SK-N-SH (cell line): ENCODE measurements at regions not wholly inside any gene's neighbourhood (a gene's known extent, or its start where the extent isn't known, plus 50 kb on each side); places are given as distances from the start of the nearest gene placed in this dataset.

ENCODE experiments used
- CTCF ChIA-PET: fragments of 300-600, 350-600 bp; formaldehyde crosslinking; extraction: SDS; loops from one replicate; lab custom pipeline; 2021; lab: Yijun Ruan, JAX
- POLR2A ChIA-PET: fragments of 350-600 bp; sonication (Branson Sonifier 250); formaldehyde crosslinking; extraction: SDS; loops from one replicate; lab custom pipeline; 2020; ENCODE audit warnings: antibody characterized with exemption, inconsistent platforms; lab: Yijun Ruan, JAX
- DNase-seq: peaks from one replicate; pipeline ENCODE4 v3.0.0; 2012
- H2AFZ ChIP-seq: fragments of 200-600 bp; sonication (generic); 2 replicates; pipeline ENCODE4 v1.8.1; 2016; ENCODE audit warnings: antibody characterized with exemption, mild to moderate bottlenecking, low read depth
- H3F3A ChIP-seq: fragments of 200-600 bp; sonication (generic); replicated peaks from 2 replicates; pipeline ENCODE3; 2016; ENCODE audit warnings: antibody characterized with exemption, mild to moderate bottlenecking; ENCODE audit not compliant: insufficient read depth
- H3K27ac ChIP-seq, 2 experiments: fragments of 200-500 bp in 1 of 2; fragments of 200-600 bp in 1 of 2; sonication (Bioruptor generic) in 1 of 2; sonication (generic), shearing (Covaris generic) in 1 of 2; 2 replicates each; pipeline versions ENCODE4 v1.5.1 to v1.6.1; 2014 to 2016; ENCODE audit warnings: low read depth in 2 of 2, inconsistent platforms in 1 of 2, low read length in 1 of 2, mild to moderate bottlenecking in 1 of 2, mixed read lengths in 1 of 2
- H3K27me3 ChIP-seq: fragments of 200-600 bp; sonication (generic), shearing (Covaris generic); 2 replicates; pipeline ENCODE4 v1.6.1; 2016; ENCODE audit warnings: mixed run types; ENCODE audit not compliant: insufficient read depth
- H3K36me3 ChIP-seq, 2 experiments: fragments of 200-500 bp in 1 of 2; fragments of 200-600 bp in 1 of 2; sonication (Bioruptor generic) in 1 of 2; sonication (generic) in 1 of 2; replicated peaks in 1 of 2; 2 replicates each; pipeline versions ENCODE3 to v1.5.1; 2014 to 2016; ENCODE audit warnings: low read length in 1 of 2, mild to moderate bottlenecking in 1 of 2; ENCODE audit not compliant: insufficient read depth in 2 of 2, control insufficient read depth in 1 of 2
- H3K4me1 ChIP-seq, 2 experiments: fragments of 200-500 bp in 1 of 2; fragments of 200-600 bp in 1 of 2; sonication (Bioruptor generic) in 1 of 2; sonication (generic), shearing (Covaris generic) in 1 of 2; 2 replicates each; pipeline versions ENCODE4 v1.5.1 to v1.6.1; 2014 to 2016; ENCODE audit warnings: low read depth in 1 of 2, low read length in 1 of 2, mixed run types in 1 of 2; ENCODE audit not compliant: insufficient read depth in 2 of 2, control insufficient read depth in 1 of 2
- H3K4me2 ChIP-seq: fragments of 200-600 bp; sonication (generic), shearing (Covaris generic); 2 replicates; pipeline ENCODE4 v1.6.1; 2017; ENCODE audit warnings: mixed run types
- H3K4me3 ChIP-seq, 2 experiments: fragments of 200-500 bp in 1 of 2; fragments of 200-600 bp in 1 of 2; sonication (Bioruptor generic) in 1 of 2; sonication (generic), shearing (Covaris generic) in 1 of 2; 2 replicates each; pipeline versions ENCODE4 v1.5.1 to v1.8.1; 2014 to 2016; ENCODE audit warnings: low read depth in 2 of 2, inconsistent platforms in 1 of 2, low read length in 1 of 2, mild to moderate bottlenecking in 1 of 2, mixed read lengths in 1 of 2, moderate library complexity in 1 of 2
- H3K79me2 ChIP-seq: fragments of 200-600 bp; sonication (generic); 2 replicates; pipeline ENCODE4 v1.8.1; 2017; ENCODE audit warnings: mild to moderate bottlenecking; ENCODE audit not compliant: insufficient read depth
- H3K9ac ChIP-seq: fragments of 200-600 bp; sonication (generic); 2 replicates; pipeline ENCODE4 v1.6.1; 2017; ENCODE audit warnings: mixed run types
- H3K9me2 ChIP-seq: fragments of 200-600 bp; sonication (generic); 2 replicates; pipeline ENCODE4 v1.6.1; 2017; ENCODE audit warnings: mixed run types
- H3K9me3 ChIP-seq: fragments of 200-600 bp; sonication (generic); 2 replicates; pipeline ENCODE4 v1.6.1; 2017; ENCODE audit warnings: mixed run types, mild to moderate bottlenecking, moderate library complexity
- H4K20me1 ChIP-seq: fragments of 200-600 bp; sonication (generic); 2 replicates; pipeline ENCODE4 v1.6.1; 2017; ENCODE audit warnings: mild to moderate bottlenecking, mixed run types; ENCODE audit not compliant: insufficient read depth
- CHD2 ChIP-seq: fragments of 150-350 bp; IDR thresholded peaks from 2 replicates; pipeline ENCODE4 v1.6.1; 2018; ENCODE audit warnings: low read length; ENCODE audit not compliant: partially characterized antibody
- EZH2phosphoT487 ChIP-seq: fragments of 200-600 bp; sonication (generic); IDR thresholded peaks from 2 replicates; pipeline ENCODE4 v1.6.1; 2017; ENCODE audit warnings: low read depth, mixed run types, mild to moderate bottlenecking, antibody characterized with exemption, moderate library complexity, borderline replicate concordance
- FOSL2 ChIP-seq: IDR thresholded peaks from 2 replicates; pipeline ENCODE4 v1.4.0; 2012; ENCODE audit warnings: low read depth, mild to moderate bottlenecking, moderate library complexity, borderline replicate concordance
- FOXJ3 ChIP-seq: sonication (generic); formaldehyde crosslinking; IDR thresholded peaks from 2 replicates; pipeline ENCODE4 v1.5.1; 2020; ENCODE audit warnings: mild to moderate bottlenecking, missing genetic modification reagents
- JUND ChIP-seq: IDR thresholded peaks from 2 replicates; pipeline ENCODE4 v1.4.0; 2012
- NFIC ChIP-seq: IDR thresholded peaks from 2 replicates; pipeline ENCODE4 v1.4.0; 2012; ENCODE audit warnings: borderline replicate concordance
- NRF1 ChIP-seq: IDR thresholded peaks from 2 replicates; pipeline ENCODE4 v1.6.1; 2012; ENCODE audit warnings: low read depth, mild to moderate bottlenecking, low read length
- POLR2AphosphoS5 ChIP-seq: IDR thresholded peaks from 2 replicates; pipeline ENCODE4 v1.6.1; 2012; ENCODE audit warnings: low read depth, low read length
- RFX5 ChIP-seq: IDR thresholded peaks from 2 replicates; pipeline ENCODE4 v1.6.1; 2012; ENCODE audit warnings: mild to moderate bottlenecking, improper control_type of control experiment, low read length
- RXRA ChIP-seq: IDR thresholded peaks from 2 replicates; pipeline ENCODE4 v1.4.0; 2012; ENCODE audit warnings: low read depth, mild to moderate bottlenecking, borderline replicate concordance
- SIN3A ChIP-seq: IDR thresholded peaks from 2 replicates; pipeline ENCODE4 v1.6.1; 2012; ENCODE audit warnings: low read depth, mild to moderate bottlenecking, low read length, moderate library complexity, borderline replicate concordance
- TAF1 ChIP-seq: IDR thresholded peaks from 2 replicates; pipeline ENCODE4 v1.6.1; 2012; ENCODE audit warnings: low read depth, mild to moderate bottlenecking, low read length, moderate library complexity, borderline replicate concordance
- TCF12 ChIP-seq: IDR thresholded peaks from 2 replicates; pipeline ENCODE4 v1.4.0; 2012
- ZBTB33 ChIP-seq: IDR thresholded peaks from 2 replicates; pipeline ENCODE4 v1.4.0; 2012; ENCODE audit warnings: low read depth, borderline replicate concordance
- WGBS: methylation state at CpG from one replicate; pipeline ENCODE4 v1.1.6; 2017; ENCODE audit warnings: low lambda C conversion rate; 5-methylcytosine and 5-hydroxymethylcytosine counted together

DNA sequence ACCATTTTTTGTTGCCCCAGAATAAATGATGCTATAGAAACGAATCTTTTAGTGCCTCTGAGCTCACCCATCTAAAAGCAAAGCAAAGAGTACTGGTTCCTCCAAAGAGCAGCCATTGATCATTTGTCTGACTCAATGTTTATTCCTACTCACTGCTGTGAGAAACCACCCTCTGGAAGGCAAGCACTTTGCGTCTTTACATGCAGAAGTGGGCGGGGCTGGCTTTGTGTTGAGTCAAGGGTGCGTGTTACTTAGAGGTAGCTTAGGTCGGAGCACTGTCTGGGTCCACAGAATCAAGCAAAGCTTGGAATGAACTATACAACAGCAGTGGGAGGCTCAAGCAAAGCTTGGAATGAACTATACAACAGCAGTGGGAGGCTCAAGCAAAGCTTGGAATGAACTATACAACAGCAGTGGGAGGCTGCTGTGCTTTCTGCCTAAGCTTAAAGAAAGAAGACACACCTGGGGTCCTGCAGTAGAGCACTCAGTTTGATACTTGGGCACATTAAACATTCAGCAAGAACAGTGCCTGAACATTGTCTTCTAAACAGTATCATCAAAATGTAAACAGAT lies 77.2 kb upstream of the PRICKLE1 start:
- 43% methylated on average over 5 of the region's 5 CpGs for WGBS
- no peaks in the 10 kb centered on the region for H3K9me2 ChIP-seq
- no peak overlapping the region for H3K4me2 ChIP-seq
- H2AFZ ChIP-seq = no peak overlapping the region
- TF ChIP-seq FOXJ3 (CRISPR knock-in tag) (no peak), NFIC (no peak), ZBTB33 (no peak), RXRA (no peak), FOSL2 (no peak)
- TF ChIP-seq, all 33 proteins: peak for 0
- ChIA-PET CTCF (interaction anchor here (1.4 kb wide), 1 partner anchor 9 kb away, joined by 3 read pairs; no protein-coding TSS in a partner anchor), POLR2A (no interaction called here)
- H3K9me3 ChIP-seq = no peaks in the 10 kb centered on the region
- no peaks in the 10 kb centered on the region for H3K4me1 ChIP-seq
- H3K36me3 ChIP-seq = no peaks in the 10 kb centered on the region
- H3K79me2 ChIP-seq = no peaks in the 10 kb centered on the region
- H3K4me3 ChIP-seq = no peak overlapping the region
- H3F3A ChIP-seq = no peaks in the 10 kb centered on the region
- no peaks in the 10 kb centered on the region for H4K20me1 ChIP-seq
- DNase-seq = no peak
- H3K9ac ChIP-seq = no peak overlapping the region
- H3K27me3 ChIP-seq = no peaks in the 10 kb centered on the region
- no peak overlapping the region for H3K27ac ChIP-seq

DNA sequence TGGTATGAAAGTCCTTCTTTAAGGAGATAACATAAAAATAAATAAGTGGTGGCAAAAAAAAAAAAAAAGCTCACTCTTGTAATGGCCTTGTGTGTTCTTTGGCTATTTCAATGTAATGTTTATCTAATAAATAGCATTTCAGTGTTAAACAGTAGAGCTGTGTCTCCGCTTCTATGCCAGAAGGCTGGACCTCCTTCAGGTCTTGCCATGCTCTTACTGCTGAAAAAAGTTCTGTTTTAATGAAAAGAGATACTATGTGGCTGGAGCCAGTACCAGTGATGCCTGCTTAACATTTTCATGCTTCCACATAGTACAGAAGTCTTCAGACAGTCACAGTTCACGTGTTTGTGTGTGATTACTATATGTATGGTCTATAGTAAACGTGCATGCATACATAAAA lies 74.1 kb upstream of the PRICKLE1 start:
- no peak for TF ChIP-seq SIN3A
- TF ChIP-seq RFX5 = no peak
- no peak for TF ChIP-seq TAF1
- no peak for TF ChIP-seq TCF12
- TF ChIP-seq NFIC = no peak
- TF ChIP-seq ZBTB33 = no peak
- no peak for TF ChIP-seq FOXJ3 (CRISPR knock-in tag)
- no peak for TF ChIP-seq EZH2phosphoT487
- no peak for TF ChIP-seq POLR2AphosphoS5
- TF ChIP-seq CHD2 = no peak
- TF ChIP-seq RXRA = no peak
- no peak for TF ChIP-seq JUND
- no peak for TF ChIP-seq NRF1
- TF ChIP-seq, all 33 proteins: peak for 0
- Histone ChIP-seq H2AFZ (no peak overlapping the region), H3K4me2 (no peak overlapping the region), H3K27ac (no peak overlapping the region), H3K27me3 (no peaks in the 10 kb centered on the region), H3F3A (no peaks in the 10 kb centered on the region), H4K20me1 (no peaks in the 10 kb centered on the region), H3K4me1 (no peaks in the 10 kb centered on the region), H3K79me2 (no peaks in the 10 kb centered on the region), H3K9me2 (no peaks in the 10 kb centered on the region), H3K9me3 (no peaks in the 10 kb centered on the region), H3K36me3 (no peaks in the 10 kb centered on the region), H3K4me3 (no peak overlapping the region), H3K9ac (no peak overlapping the region)
- 34% methylated on average over 3 of the region's 3 CpGs for WGBS
- ChIA-PET POLR2A (no interaction called here), CTCF (interaction anchor here (0.6 kb wide), 1 partner anchor 1035 kb away, joined by 3 read pairs; no protein-coding TSS in a partner anchor)
- no peak for DNase-seq
